Spleen (tissue), 7 donors: ENCODE measurements at regions not wholly inside any gene's neighbourhood (a gene's known extent, or its start where the extent isn't known, plus 50 kb on each side); places are given as distances from the start of the nearest gene placed in this dataset.

Experiments
- CTCF ChIP-seq, 11 experiments: fragments of 200-600 bp in 7 of 11; fragments of 450-650 bp in 4 of 11; sonication (generic) in 4 of 11; IDR thresholded peaks in 8 of 11; conservative IDR thresholded peaks in 3 of 11; 1 replicate in 7 of 11; 2 replicates in 4 of 11; pipeline versions ENCODE4 v1.4.0 to v1.8.0; 2016 to 2021; ENCODE audit warnings: antibody characterized with exemption in 11 of 11, inconsistent platforms in 4 of 11, mild to moderate bottlenecking in 1 of 11
- POLR2A ChIP-seq, 3 donors: fragments of 450-650 bp; IDR thresholded peaks; one replicate each; pipeline ENCODE4 v1.5.1; 2017; ENCODE audit warnings: antibody characterized with exemption in 3 of 3, mild to moderate bottlenecking in 1 of 3
- POLR2AphosphoS5 ChIP-seq, 3 donors: sonication (generic); formaldehyde crosslinking; IDR thresholded peaks; one replicate each; pipeline ENCODE4 v1.5.1; 2017; ENCODE audit warnings: antibody characterized with exemption in 3 of 3
- donor health status: DM: no; HTN: no; CAD: no; lungs with moderate emphysema.
- donor health status: DM: no; HTN: no; CAD: no.
- donor health status: DM: no; HTN: no; CAD: no.

- TF ChIP-seq POLR2AphosphoS5 (IDR thresholded peaks at IDR 0.05) (no peak), CTCF (IDR thresholded peaks at IDR 0.05 in 8 of 11, conservative IDR thresholded peaks at IDR 0.05 in 3 of 11) (no peak), POLR2A (IDR thresholded peaks at IDR 0.05) (no peak)
Measured at GRCh38 chr11:115716080-115716479, 211.9 kb upstream of the CADM1 start.
